HG03469 (cell line): ENCODE measurements at regions not wholly inside any gene's neighbourhood (a gene's known extent, or its start where the extent isn't known, plus 50 kb on each side); places are given as distances from the start of the nearest gene placed in this dataset.
"Not testable (repeated sequence)": the region's sequence is repeated elsewhere in the genome, so short reads cannot be mapped to it uniquely, and the experiment has no call there.

Experiments
- ATAC-seq: cut with Tn5 transposase; IDR thresholded peaks from one replicate; pipeline ENCODE4 v1.9.1; 2021; ENCODE audit warnings: mild to moderate bottlenecking, moderate library complexity, moderate number of reproducible peaks; ENCODE audit not compliant: unreplicated experiment

DNA sequence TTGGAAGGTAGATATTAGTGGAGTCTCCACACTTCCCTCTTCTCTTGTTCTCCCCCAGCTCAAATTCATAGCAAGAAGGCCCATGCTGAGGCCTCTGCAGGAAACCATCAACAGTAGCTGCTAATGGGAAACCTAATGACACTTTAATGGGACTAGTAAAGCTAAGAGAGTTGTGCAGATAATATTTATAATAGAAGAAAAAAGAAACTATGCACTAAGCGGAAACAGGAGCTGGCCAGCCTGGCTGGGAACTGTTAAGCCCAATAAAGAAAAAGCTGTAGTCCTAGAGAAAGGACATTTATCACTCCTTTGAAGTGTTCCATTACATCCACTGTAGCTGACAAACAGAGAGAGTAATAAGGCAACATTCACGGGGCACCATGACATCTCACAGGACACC lies 229.6 kb downstream of the IGSF11 start:
- ATAC-seq, result no peak

GRCh38 chr3:118806423-118806822 lies 228.2 kb downstream of the IGSF11 start:
- no peak for ATAC-seq

- not testable (repeated sequence) for ATAC-seq
Observed at GRCh38 chr3:118807349-118807748, 227.3 kb downstream of the IGSF11 start.

- no peak for ATAC-seq
Observed at GRCh38 chr3:118808723-118809122, 225.9 kb downstream of the IGSF11 start.

DNA sequence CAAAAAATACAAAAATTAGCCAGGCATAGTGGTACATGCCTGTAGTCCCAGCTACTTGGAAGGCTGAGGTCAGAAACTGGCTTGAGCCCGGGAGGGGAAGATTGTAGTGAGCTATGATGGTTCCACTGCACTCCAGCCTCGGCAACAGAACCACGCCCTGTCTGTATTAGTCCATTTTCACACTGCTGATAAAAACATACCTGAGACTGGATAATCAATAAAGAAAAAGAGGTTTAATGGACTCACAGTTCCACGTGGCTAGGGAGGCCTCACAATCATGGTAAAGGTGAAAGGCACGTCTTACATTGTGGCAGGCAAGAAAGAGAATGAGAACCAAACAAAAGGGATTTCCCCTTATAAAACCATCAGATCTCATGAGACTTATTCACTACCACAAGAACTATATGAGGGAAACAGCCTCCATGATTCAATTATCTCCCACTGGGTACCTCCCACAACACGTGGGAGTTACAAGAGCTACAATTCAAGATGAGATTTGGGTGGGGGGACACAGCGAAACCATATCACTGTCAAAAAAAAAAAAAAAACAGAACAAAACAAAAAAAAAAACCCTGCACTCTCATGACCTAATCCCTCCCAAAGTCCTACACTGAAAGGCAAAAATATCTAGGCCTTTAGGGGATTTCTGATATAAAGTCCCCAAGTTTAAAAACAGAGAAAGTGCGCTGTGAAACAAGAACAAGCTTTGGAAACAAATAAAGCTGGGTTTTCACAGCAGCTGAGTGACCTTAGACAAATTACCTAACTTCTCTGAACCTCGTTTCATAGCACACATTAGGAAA lies 224.7 kb downstream of the IGSF11 start:
- peak; percentile 37 for ATAC-seq

- ATAC-seq, result peak; percentile 17
Observed at GRCh38 chr3:118810499-118811035, 224.1 kb downstream of the IGSF11 start.

GRCh38 chr3:118811236-118811732 lies 223.4 kb downstream of the IGSF11 start:
- ATAC-seq, result no peak

DNA sequence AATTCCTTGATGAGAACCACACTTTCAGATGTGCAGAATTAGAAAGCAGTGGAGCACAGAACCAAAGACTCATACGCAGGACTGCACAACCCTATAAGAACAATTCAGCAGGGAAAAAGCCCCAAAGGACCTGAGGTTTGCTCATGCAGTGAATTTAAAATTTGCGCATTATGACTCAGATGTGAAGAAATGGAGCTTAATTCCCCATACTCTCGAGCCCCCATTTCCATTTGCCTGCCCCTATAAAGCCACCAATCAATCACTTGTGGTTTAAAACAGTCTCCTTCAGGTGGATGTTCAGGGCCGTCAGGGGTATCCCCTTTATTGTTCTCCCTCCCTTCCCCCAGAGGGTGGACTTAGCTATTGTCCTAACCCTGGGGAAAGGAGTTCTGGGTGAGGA lies 221.2 kb downstream of the IGSF11 start:
- no peak for ATAC-seq

DNA sequence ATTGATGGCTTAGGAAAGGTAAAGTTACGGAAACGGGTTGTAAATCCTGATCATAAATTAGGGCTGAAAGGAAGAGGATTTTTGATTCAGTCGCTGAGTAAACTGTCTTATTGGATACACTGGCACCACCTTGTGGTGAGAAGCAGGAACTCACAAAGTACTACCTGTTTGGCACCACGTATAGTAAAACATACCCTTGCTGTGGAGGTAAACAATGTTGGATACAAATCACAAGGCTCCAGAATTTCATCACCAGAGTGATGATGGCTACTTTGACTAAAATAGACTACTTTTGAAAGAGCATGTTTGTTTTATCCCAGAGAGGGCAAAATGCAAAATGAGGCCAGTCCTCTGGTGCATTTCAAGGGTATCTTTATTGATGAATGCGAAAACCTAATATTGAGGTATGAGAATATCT lies 216.9 kb downstream of the IGSF11 start:
- peak; percentile 72 for ATAC-seq

DNA sequence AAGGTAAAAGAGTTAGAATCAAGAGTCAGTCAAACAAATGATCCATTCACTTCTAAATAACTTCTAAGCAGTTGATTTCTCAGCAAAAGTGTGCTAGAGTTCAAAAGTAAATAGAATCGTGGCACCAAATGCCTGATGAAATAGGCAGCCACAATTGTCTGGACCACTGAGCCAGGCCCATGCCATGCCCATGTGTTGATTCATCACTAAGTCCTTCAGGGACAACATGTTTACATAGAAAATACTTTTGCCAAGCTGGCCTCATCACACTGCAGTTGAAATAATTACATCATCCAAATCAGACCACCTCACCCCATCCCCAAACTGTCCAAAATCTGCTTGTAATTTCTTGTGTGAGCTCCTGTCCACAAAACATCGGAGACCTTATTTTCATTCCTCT lies 216.3 kb downstream of the IGSF11 start:
- no peak for ATAC-seq

GRCh38 chr3:118823626-118824025 lies 211.0 kb downstream of the IGSF11 start:
- no peak for ATAC-seq

GRCh38 chr3:118827446-118827845 lies 207.2 kb downstream of the IGSF11 start:
- ATAC-seq, result no peak

DNA sequence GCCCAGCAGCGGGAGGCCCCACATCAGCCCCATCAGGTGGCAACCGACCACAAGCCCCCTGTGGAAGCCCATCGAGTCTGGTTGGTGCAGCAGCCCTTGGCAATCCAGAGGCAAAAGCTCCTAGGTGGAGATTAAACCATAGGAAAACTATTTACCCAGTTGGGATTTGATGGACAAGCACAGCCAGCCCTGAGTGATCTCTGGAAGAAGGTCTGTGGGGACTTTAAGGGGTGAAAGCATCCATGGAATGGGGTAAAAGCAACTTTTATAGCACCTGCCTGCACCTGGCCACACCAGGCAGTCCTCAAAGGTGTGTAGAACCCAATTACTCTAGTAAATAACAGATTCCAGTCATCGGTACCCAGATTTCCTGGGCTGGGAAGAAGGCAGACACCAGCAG lies 206.3 kb downstream of the IGSF11 start:
- ATAC-seq, result no peak

GRCh38 chr3:118833075-118833474 lies 201.6 kb downstream of the IGSF11 start:
- no peak for ATAC-seq

GRCh38 chr3:118838871-118839270 lies 195.8 kb downstream of the IGSF11 start:
- no peak for ATAC-seq

DNA sequence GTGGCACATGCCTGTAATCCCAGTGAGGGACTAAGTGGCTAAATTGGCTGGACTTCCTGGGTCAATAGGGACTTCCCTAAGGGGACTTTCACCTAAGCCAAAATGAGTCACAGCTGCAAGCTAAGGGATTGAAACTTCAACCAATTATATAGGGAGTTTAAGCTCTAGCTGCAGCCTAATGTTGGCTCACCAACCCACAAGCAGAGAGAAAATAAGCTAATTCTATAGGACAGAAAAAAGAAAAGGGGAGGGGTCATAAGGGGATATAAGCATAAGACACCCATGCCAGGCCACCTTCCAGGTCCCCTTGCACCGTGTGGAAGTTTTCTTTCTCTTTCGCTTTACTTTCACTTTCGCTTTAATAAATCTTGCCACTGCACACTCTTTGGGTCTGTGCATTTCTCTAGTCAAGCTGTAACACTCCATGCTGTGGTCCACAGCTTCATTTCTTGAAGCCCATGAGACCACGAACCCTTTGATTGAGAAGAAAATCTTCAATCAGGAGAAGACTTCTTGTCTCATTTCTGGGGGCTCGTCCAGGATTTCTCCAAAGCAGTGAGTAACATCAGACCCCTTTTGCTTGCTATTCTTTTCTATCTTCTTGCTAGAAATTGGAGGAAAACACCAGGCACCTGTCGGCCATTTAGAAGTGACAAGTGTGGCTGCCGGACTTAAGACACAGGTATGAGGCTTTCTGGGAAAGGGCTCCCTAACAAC lies 192.3 kb downstream of the IGSF11 start:
- no peak for ATAC-seq

DNA sequence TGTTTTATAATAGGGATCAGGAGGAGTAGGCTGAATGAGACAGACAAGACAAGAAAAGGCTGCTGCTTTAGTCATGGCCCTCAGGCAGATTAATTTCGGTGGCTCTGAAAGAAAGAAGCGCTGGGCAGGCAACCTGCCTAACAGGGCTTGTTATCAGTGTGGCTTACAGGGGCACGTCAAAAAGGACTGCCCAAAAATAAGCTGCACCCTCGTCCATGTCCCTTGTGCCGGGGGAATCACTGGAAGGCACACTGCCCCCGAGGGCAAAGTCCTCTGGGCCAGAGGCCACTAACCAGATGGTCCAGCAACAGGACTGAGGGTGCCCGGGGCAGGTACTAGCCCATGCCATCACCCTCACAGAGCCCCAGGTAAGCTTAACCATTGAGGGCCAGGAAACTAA lies 188.5 kb downstream of the IGSF11 start:
- no peak for ATAC-seq
